BE2C (cell line): ENCODE measurements at regions not wholly inside any gene's neighbourhood (a gene's known extent, or its start where the extent isn't known, plus 50 kb on each side); places are given as distances from the start of the nearest gene placed in this dataset.

Experiments used
- DNase-seq: peaks from one replicate; pipeline ENCODE4 v3.0.0-alpha.2; 2020
- H3K27me3 ChIP-seq: fragments of 250-450 bp; sonication (Bioruptor Pico); 2 replicates; pipeline ENCODE4 v1.5.1; 2020; ENCODE audit warnings: mild to moderate bottlenecking
- H3K36me3 ChIP-seq: fragments of 250-450 bp; sonication (Bioruptor Pico); 2 replicates; pipeline ENCODE4 v1.5.1; 2020; ENCODE audit warnings: mild to moderate bottlenecking
- H3K4me1 ChIP-seq: fragments of 250-450 bp; sonication (Bioruptor Pico); 2 replicates; pipeline ENCODE4 v1.5.1; 2020
- H3K4me3 ChIP-seq: 2 replicates; pipeline ENCODE4 v1.5.1; 2011; ENCODE audit warnings: low read depth, low read length
- H3K9me3 ChIP-seq: fragments of 250-450 bp; sonication (Bioruptor Pico); 2 replicates; pipeline ENCODE4 v1.5.1; 2020
- TF ChIP-seq, protein P1 (sequence below): IDR thresholded peaks from 2 replicates; pipeline ENCODE4 v1.5.1; 2012; ENCODE audit warnings: mild to moderate bottlenecking, low read depth, low read length

- Histone ChIP-seq H3K36me3 (no peaks in the 10 kb centered on the region), H3K4me3 (no peak overlapping the region), H3K4me1 (no peaks in the 10 kb centered on the region), H3K9me3 (no peaks in the 10 kb centered on the region), H3K27me3 (no peaks in the 10 kb centered on the region)
- TF ChIP-seq, protein P1, sequence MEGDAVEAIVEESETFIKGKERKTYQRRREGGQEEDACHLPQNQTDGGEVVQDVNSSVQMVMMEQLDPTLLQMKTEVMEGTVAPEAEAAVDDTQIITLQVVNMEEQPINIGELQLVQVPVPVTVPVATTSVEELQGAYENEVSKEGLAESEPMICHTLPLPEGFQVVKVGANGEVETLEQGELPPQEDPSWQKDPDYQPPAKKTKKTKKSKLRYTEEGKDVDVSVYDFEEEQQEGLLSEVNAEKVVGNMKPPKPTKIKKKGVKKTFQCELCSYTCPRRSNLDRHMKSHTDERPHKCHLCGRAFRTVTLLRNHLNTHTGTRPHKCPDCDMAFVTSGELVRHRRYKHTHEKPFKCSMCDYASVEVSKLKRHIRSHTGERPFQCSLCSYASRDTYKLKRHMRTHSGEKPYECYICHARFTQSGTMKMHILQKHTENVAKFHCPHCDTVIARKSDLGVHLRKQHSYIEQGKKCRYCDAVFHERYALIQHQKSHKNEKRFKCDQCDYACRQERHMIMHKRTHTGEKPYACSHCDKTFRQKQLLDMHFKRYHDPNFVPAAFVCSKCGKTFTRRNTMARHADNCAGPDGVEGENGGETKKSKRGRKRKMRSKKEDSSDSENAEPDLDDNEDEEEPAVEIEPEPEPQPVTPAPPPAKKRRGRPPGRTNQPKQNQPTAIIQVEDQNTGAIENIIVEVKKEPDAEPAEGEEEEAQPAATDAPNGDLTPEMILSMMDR, result no peak
- no peak for DNase-seq
Measured at GRCh38 chr10:18976696-18977251, 71.8 kb upstream of the MALRD1 start.

DNA sequence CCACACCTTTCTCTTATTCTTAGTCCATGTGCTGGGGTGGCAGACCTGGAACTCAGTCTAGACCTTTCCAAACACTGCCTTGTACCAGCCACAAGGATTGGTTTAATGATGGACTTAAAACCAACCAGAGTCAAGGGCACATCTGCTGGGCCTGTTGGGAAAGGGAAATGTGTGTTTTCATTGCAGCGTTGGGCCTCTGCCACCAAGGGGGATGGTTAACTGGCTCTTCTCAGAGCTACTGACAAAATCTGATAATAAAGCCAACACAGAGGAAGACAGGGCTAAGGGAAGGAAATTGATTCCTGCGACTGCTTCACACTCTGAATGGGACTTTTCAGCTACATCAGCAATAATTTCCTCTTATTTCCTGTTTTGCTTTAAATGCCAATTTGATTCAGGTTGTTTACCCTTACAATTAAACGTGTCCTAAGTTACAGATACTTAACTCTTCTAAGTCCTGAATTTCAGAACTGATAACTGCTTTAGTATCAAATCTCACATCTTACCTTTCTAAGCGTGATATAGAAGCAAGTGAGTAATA is 68.4 kb upstream of the MALRD1 start:
- H3K27me3 ChIP-seq, result no peaks in the 10 kb centered on the region
- H3K4me1 ChIP-seq, result no peaks in the 10 kb centered on the region
- DNase-seq, result no peak

DNA sequence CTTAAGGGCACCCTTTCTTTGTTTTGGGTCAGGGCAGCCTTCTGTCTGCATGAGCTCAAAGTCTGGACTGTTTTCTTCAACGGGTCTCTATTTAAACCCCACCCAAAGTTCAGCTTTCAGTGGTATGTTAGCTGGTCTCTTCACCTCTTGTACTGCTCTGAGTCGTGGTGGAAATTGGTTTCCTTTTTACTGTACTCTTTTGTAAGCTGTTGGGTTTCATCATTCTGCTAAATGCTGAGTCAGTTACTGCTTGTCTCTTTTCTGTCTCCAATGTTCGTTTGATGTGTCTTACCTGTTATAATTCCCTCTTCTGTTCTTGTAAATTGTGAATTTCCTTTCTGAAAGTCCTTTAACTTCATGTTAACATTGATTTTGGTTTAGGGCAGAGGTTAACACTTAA is 64.1 kb upstream of the MALRD1 start:
- DNase-seq, result no peak
- no peaks in the 10 kb centered on the region for H3K27me3 ChIP-seq
- H3K4me3 ChIP-seq, result no peak overlapping the region
- H3K9me3 ChIP-seq, result no peaks in the 10 kb centered on the region
- H3K4me1 ChIP-seq, result no peaks in the 10 kb centered on the region
- TF ChIP-seq, protein P1, result no peak
- H3K36me3 ChIP-seq, result no peaks in the 10 kb centered on the region

More for the DNA sequence above, 68.4 kb upstream of the MALRD1 start:
- Histone ChIP-seq H3K4me3 (no peak overlapping the region), H3K9me3 (no peaks in the 10 kb centered on the region), H3K36me3 (no peaks in the 10 kb centered on the region)
- TF ChIP-seq, protein P1, result no peak

DNA sequence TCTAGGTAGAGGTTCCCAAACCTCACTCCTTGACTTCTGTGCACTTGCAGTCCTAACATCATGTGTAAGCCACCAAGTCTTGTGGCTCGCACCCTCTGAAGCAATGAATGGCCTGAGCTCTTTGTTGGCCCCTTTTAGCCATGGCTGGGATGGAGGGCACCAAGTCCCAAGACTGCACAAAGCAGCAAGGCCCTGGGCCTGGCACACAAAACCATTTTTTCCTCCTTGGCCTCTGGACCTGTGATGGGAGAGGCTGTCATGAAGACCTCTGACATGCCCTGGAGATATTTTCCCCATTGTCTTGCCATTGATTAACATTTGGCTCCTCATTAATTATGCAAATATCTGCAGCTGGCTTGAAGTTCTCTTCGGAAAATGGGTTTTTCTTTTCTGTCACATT is 60.3 kb upstream of the MALRD1 start:
- no peaks in the 10 kb centered on the region for H3K9me3 ChIP-seq
- no peak overlapping the region for H3K4me3 ChIP-seq
- TF ChIP-seq, protein P1, result no peak
- H3K36me3 ChIP-seq, result no peaks in the 10 kb centered on the region
- H3K4me1 ChIP-seq, result no peaks in the 10 kb centered on the region
- DNase-seq, result no peak
- H3K27me3 ChIP-seq, result no peaks in the 10 kb centered on the region
